ENCODE measurements at regions not wholly inside any gene's neighbourhood (a gene's known extent, or its start where the extent isn't known, plus 50 kb on each side); places are given as distances from the start of the nearest gene placed in this dataset.

GRCh38 chr4:110798687-110799086 is 175.8 kb upstream of the PITX2 start:
- CTCF ChIA-PET (ENCODE audit: low intra/inter-chr PET ratio), result no interaction called here
- intact Hi-C loops (cut with micrococcal nuclease), result no loop called here
- FAIRE-seq, result no peak
- in situ Hi-C loops (cut with MboI), result no loop called here
- no peaks in the 10 kb centered on the region for H3K36me3 ChIP-seq (ENCODE audit: control insufficient read depth, insufficient read depth, low read length)
- no peaks in the 10 kb centered on the region for H3K27me3 ChIP-seq (ENCODE audit: control insufficient read depth in 2 of 2, insufficient read depth in 2 of 2, low read length in 2 of 2)
- H3K9ac ChIP-seq (ENCODE audit: insufficient read depth in 1 of 2, low read depth in 2 of 2, low read length in 2 of 2), result no peak overlapping the region
- H3K79me2 ChIP-seq (ENCODE audit: control insufficient read depth, insufficient read depth, low read length), result no peaks in the 10 kb centered on the region
- H3K4me3 ChIP-seq, result no peak overlapping the region
- no peaks in the 10 kb centered on the region for H3K9me1 ChIP-seq (ENCODE audit: control insufficient read depth, insufficient read depth, low read length)
- POLR2A ChIA-PET, result no interaction called here
- no peaks in the 10 kb centered on the region for H3K4me1 ChIP-seq (replicated peaks in 1 of 2; ENCODE audit: control insufficient read depth in 2 of 2, insufficient read depth in 2 of 2, low read length in 2 of 2)
- no peak overlapping the region for H2AFZ ChIP-seq (ENCODE audit: low read depth, low read length)
- TF ChIP-seq HMG20A (CRISPR knock-in tag; conservative IDR thresholded peaks at IDR 0.05) (no peak), U2AF2 (optimal IDR thresholded peaks at IDR 0.05; ENCODE audit: low read depth, low read length) (no peak)
- no peak overlapping the region for H3K27ac ChIP-seq (ENCODE audit: extremely low read depth, low read depth, low read length)
- 0% methylated on average over 13 of the region's 13 CpGs for WGBS (ENCODE audit: insufficient coverage, low coverage, missing lambda C conversion rate)
- BruUV-seq (replicated peaks), result no TSS peak
- no peak overlapping the region for H3K4me2 ChIP-seq (ENCODE audit: insufficient read depth, low read length)
- no peak for DNase-seq (ENCODE audit: extremely low read depth in 1 of 4, low spot score in 3 of 4)
- H3K9me3 ChIP-seq (replicated peaks; ENCODE audit: control insufficient read depth, insufficient read depth, low read depth, low read length), result no peaks in the 10 kb centered on the region
- no peak for ATAC-seq
- H4K20me1 ChIP-seq (replicated peaks; ENCODE audit: control insufficient read depth, insufficient read depth, low read length), result no peaks in the 10 kb centered on the region

GRCh38 chr4:110799211-110799610 is 176.3 kb upstream of the PITX2 start:
- H3K27me3 ChIP-seq (ENCODE audit: control insufficient read depth in 2 of 2, insufficient read depth in 2 of 2, low read length in 2 of 2), result no peaks in the 10 kb centered on the region
- H3K27ac ChIP-seq (ENCODE audit: extremely low read depth, low read depth, low read length), result no peak overlapping the region
- DNase-seq (ENCODE audit: extremely low read depth in 1 of 4, low spot score in 3 of 4) (no peak), FAIRE-seq (no peak), ATAC-seq (no peak)
- H3K4me3 ChIP-seq, result no peak overlapping the region
- no TSS peak for BruUV-seq (replicated peaks)
- H4K20me1 ChIP-seq (replicated peaks; ENCODE audit: control insufficient read depth, insufficient read depth, low read length), result no peaks in the 10 kb centered on the region
- WGBS (ENCODE audit: insufficient coverage, low coverage, missing lambda C conversion rate), result 0% methylated on average over 3 of the region's 3 CpGs
- TF ChIP-seq HNRNPL (IDR thresholded peaks at IDR 0.05; ENCODE audit: low read depth, low read length) (no peak), SMC3 (conservative IDR thresholded peaks at IDR 0.05; ENCODE audit: insufficient read depth, low read depth, low read length) (no peak), U2AF1 (optimal IDR thresholded peaks at IDR 0.05; ENCODE audit: low read depth, low read length) (no peak), SIRT6 (IDR thresholded peaks at IDR 0.05; ENCODE audit: low read depth, low read length) (no peak), ZBTB33 (CRISPR knock-in tag; IDR thresholded peaks at IDR 0.05) (no peak), PRMT5 (CRISPR knock-in tag; IDR thresholded peaks at IDR 0.05) (no peak), NFIX (CRISPR knock-in tag; IDR thresholded peaks at IDR 0.05; ENCODE audit: low read depth) (no peak), NFYB (IDR thresholded peaks at IDR 0.05; ENCODE audit: extremely low read depth, insufficient read length) (no peak), ZNF75A (CRISPR knock-in tag; IDR thresholded peaks at IDR 0.05) (no peak)
- H3K4me2 ChIP-seq (ENCODE audit: insufficient read depth, low read length), result no peak overlapping the region
- intact Hi-C loops (cut with micrococcal nuclease) (no loop called here), in situ Hi-C loops (cut with MboI) (no loop called here)
- H3K9me1 ChIP-seq (ENCODE audit: control insufficient read depth, insufficient read depth, low read length), result no peaks in the 10 kb centered on the region
- no peaks in the 10 kb centered on the region for H3K79me2 ChIP-seq (ENCODE audit: control insufficient read depth, insufficient read depth, low read length)
- no peak overlapping the region for H2AFZ ChIP-seq (ENCODE audit: low read depth, low read length)
- CTCF ChIA-PET (ENCODE audit: low intra/inter-chr PET ratio), result no interaction called here
- H3K4me1 ChIP-seq (replicated peaks in 1 of 2; ENCODE audit: control insufficient read depth in 2 of 2, insufficient read depth in 2 of 2, low read length in 2 of 2), result no peaks in the 10 kb centered on the region
- no peak overlapping the region for H3K9ac ChIP-seq (ENCODE audit: insufficient read depth in 1 of 2, low read depth in 2 of 2, low read length in 2 of 2)
- H3K9me3 ChIP-seq (replicated peaks; ENCODE audit: control insufficient read depth, insufficient read depth, low read depth, low read length), result no peaks in the 10 kb centered on the region
- H3K36me3 ChIP-seq (ENCODE audit: control insufficient read depth, insufficient read depth, low read length), result no peaks in the 10 kb centered on the region
- POLR2A ChIA-PET, result no interaction called here
